K562 (cell line): ENCODE measurements at regions not wholly inside any gene's neighbourhood (a gene's known extent, or its start where the extent isn't known, plus 50 kb on each side); places are given as distances from the start of the nearest gene placed in this dataset.

Experiments
- ARID4B ChIP-seq: sonication (generic); formaldehyde crosslinking; IDR thresholded peaks from 2 replicates; pipeline ENCODE4 v1.8.0; 2022; ENCODE audit warnings: mild to moderate bottlenecking, missing genetic modification reagents
- CREBBP ChIP-seq: IDR thresholded peaks from one replicate; pipeline ENCODE4 v1.6.1; 2012; ENCODE audit warnings: low read depth, mild to moderate bottlenecking, control low read depth, inconsistent platforms, low read length
- DIDO1 ChIP-seq: fragments of 450-650 bp; IDR thresholded peaks from 2 replicates; pipeline ENCODE4 v1.6.1; 2016; ENCODE audit warnings: low read depth, missing biosample characterization, missing genetic modification characterization
- E2F5 ChIP-seq: sonication (generic); formaldehyde crosslinking; IDR thresholded peaks from 2 replicates; pipeline ENCODE4 v1.8.0; 2022; ENCODE audit warnings: mild to moderate bottlenecking, missing genetic modification reagents
- HBP1 ChIP-seq: fragments of 450-650 bp; formaldehyde crosslinking; IDR thresholded peaks from 2 replicates; pipeline ENCODE4 v1.4.0; 2022; ENCODE audit warnings: missing genetic modification characterization
- KLF1 ChIP-seq: fragments of 450-650 bp; IDR thresholded peaks from 2 replicates; pipeline ENCODE4 v1.6.1; 2016; ENCODE audit warnings: missing genetic modification characterization, missing compliant biosample characterization
- MITF ChIP-seq: IDR thresholded peaks from 2 replicates; pipeline ENCODE4 v1.6.1; 2014; ENCODE audit warnings: antibody characterized with exemption
- MNT ChIP-seq, 2 experiments: fragments of 450-650 bp; conservative IDR thresholded peaks; 2 replicates each; pipeline ENCODE4 v1.6.1; 2017; ENCODE audit warnings: mild to moderate bottlenecking in 2 of 2, moderate library complexity in 2 of 2
- MYC ChIP-seq, 2 experiments: fragments of 250-450 bp in 1 of 2; sonication (Bioruptor Pico) in 1 of 2; IDR thresholded peaks; 2 replicates each; pipeline versions ENCODE4 v1.5.1 to v1.6.1; 2012 to 2021; ENCODE audit warnings: low read depth in 2 of 2, borderline replicate concordance in 1 of 2, improper control_type of control experiment in 1 of 2, low read length in 1 of 2, mild to moderate bottlenecking in 1 of 2, moderate library complexity in 1 of 2
- RBBP5 ChIP-seq: fragments of 200-600 bp; sonication (generic); IDR thresholded peaks from 2 replicates; pipeline ENCODE4 v1.6.1; 2012; ENCODE audit warnings: borderline replicate concordance, mild to moderate bottlenecking, low read length, control low read depth, inconsistent platforms; ENCODE audit not compliant: insufficient read depth, poor library complexity, severe bottlenecking
- SMARCB1 ChIP-seq: IDR thresholded peaks from 2 replicates; pipeline ENCODE4 v1.6.1; 2011; ENCODE audit warnings: improper control_type of control experiment, low read depth; ENCODE audit not compliant: insufficient read length

- TF ChIP-seq MITF = no peak
- peak; percentile 45 to 46; a peak in 2 of 4 replicates for TF ChIP-seq MNT (conservative IDR thresholded peaks at IDR 0.05)
- TF ChIP-seq ARID4B (CRISPR knock-in tag) = no peak
- no peak for TF ChIP-seq KLF1 (tag)
- no peak for TF ChIP-seq CREBBP
- no peak for TF ChIP-seq HBP1 (CRISPR knock-in tag)
- no peak for TF ChIP-seq RBBP5
- TF ChIP-seq DIDO1 = peak; percentile 71; the same call in 1 of the 2 replicates
- no peak for TF ChIP-seq SMARCB1
- peak; percentile 79 for TF ChIP-seq MYC (IDR thresholded peaks at IDR 0.05; ENCODE audit: low read depth, low read length)
- TF ChIP-seq MYC (CRISPR knock-in tag; IDR thresholded peaks at IDR 0.05; ENCODE audit: borderline replicate concordance, low read depth) = no peak
- TF ChIP-seq E2F5 = no peak
Measured at GRCh38 chr11:36744375-36745168, 146.5 kb upstream of the RAG2 start (continued).
